ENCODE measurements at regions not wholly inside any gene's neighbourhood (a gene's known extent, or its start where the extent isn't known, plus 50 kb on each side); places are given as distances from the start of the nearest gene placed in this dataset.
"Not testable (repeated sequence)": the region's sequence is repeated elsewhere in the genome, so short reads cannot be mapped to it uniquely, and the experiment has no call there.

GRCh38 chr15:99791881-99792807 is 58.9 kb upstream of the LYSMD4 start:
- TF ChIP-seq, protein P1, sequence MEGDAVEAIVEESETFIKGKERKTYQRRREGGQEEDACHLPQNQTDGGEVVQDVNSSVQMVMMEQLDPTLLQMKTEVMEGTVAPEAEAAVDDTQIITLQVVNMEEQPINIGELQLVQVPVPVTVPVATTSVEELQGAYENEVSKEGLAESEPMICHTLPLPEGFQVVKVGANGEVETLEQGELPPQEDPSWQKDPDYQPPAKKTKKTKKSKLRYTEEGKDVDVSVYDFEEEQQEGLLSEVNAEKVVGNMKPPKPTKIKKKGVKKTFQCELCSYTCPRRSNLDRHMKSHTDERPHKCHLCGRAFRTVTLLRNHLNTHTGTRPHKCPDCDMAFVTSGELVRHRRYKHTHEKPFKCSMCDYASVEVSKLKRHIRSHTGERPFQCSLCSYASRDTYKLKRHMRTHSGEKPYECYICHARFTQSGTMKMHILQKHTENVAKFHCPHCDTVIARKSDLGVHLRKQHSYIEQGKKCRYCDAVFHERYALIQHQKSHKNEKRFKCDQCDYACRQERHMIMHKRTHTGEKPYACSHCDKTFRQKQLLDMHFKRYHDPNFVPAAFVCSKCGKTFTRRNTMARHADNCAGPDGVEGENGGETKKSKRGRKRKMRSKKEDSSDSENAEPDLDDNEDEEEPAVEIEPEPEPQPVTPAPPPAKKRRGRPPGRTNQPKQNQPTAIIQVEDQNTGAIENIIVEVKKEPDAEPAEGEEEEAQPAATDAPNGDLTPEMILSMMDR (conservative IDR thresholded peaks at IDR 0.05; ENCODE audit: low read length): not testable (repeated sequence)
- TF ChIP-seq EZH2phosphoT487 (IDR thresholded peaks at IDR 0.05; ENCODE audit: borderline replicate concordance, low read depth, low read length): not testable (repeated sequence)

Measured in OCI-LY7 (cell line).